Stimulated activated CD8-positive, alpha-beta memory T cell treated with anti-CD3 and anti-CD28 coated beads, Interleukin-4, amount 100 ng/mL, for 24 hours (primary cell): ENCODE measurements at regions not wholly inside any gene's neighbourhood (a gene's known extent, or its start where the extent isn't known, plus 50 kb on each side); places are given as distances from the start of the nearest gene placed in this dataset.

ENCODE experiments used
- DNase-seq: peaks from one replicate; pipeline ENCODE4 v3.0.0-alpha.2; 2020; ENCODE audit warnings: low read depth

DNA sequence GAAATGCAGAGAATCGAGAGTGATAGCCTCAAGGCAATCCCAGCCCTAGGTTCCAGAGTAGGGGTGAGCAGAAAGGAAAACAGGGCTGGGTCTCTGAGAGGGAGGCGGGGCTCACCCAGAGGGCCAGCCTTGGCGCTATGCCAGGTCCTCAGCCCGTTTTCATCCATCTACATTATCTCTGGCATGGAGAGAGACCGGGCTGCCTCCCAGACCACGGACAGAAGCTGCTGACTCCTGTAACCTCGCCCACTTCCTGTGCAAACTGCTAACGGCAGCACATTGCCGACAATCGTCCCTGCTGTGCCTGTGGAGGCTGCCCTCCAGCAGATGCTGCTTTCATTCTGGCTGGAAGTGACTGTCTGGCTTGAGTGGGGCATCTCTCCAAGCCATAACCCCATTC lies 569.1 kb downstream of the NPHP4 start:
- DNase-seq = peak; percentile 9

DNA sequence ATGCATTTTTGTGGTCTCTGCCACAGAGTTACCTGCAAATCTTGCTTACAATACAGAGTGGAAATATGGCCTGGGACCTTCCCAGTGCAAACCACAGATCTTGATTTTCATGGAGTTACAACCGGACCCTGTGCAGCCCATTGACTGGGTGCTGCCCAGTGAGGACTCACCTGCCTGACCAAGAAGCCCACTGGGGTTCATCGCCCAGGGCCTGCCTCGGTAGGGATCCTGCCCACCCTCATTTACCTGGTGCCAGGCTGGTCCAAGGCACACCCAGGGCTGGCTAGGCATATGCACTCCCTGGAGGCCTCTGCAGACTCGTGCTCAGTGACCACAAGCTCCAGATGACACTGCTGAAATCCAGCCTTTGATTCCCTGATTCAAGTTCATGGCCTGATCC lies 572.7 kb downstream of the NPHP4 start:
- DNase-seq = no peak

DNA sequence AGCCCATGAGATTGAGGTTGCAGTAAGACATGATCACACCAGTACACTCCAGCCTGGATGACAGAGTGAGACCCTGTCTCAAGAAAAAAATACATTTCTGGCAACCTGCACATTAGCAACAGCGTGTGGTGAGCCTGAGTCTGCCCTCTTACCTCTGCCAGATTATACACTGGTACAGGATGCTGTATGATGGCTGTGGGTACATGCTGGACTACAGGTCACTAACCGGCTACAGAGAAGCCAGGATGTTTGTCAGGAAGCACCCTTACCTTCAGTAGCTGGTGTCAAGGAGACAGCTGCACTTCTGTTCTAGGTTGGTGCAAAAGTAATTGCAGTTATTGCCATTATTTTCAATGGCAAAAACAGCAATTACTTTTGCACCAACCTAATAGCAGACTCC lies 575.7 kb downstream of the NPHP4 start:
- DNase-seq = no peak

DNA sequence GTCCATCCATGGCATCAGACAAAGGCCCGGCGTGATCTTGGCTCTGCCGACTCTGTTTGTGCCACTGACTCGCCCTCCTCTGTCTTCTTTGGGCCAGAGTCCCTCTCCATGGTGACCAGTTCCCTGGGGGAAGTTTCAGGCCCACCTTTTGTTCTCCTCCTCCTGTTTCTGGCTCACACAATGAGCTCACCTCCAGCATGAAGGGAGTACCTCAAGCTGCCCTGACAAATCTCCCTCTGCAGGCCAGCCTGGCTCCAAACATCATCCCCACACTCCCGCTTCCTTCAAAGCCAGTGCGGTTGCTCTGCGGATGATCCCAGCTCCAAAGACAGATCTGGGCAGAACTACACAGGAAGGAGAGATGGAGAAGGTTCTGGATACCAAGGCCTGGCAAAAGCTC lies 576.6 kb downstream of the NPHP4 start:
- DNase-seq = no peak

DNA sequence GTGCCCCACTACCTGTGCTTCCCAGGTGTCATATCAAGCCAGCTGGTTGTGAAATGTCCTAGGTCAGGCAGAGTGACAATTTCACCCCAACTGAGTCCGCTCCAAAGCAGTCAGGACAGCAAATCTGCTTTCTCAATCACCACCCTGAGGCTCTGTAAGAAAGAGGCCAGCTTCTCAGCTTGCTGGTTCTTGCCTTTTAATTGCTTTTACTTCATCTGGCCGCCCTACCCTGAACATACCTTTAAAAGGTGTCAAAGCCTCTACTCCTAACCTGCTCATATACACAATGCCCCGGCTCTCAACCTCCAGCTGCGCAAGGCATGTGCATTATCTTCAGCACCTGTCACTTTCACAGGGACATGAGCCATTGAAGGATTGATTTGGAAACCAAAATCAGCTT lies 581.6 kb downstream of the NPHP4 start:
- DNase-seq = no peak

DNA sequence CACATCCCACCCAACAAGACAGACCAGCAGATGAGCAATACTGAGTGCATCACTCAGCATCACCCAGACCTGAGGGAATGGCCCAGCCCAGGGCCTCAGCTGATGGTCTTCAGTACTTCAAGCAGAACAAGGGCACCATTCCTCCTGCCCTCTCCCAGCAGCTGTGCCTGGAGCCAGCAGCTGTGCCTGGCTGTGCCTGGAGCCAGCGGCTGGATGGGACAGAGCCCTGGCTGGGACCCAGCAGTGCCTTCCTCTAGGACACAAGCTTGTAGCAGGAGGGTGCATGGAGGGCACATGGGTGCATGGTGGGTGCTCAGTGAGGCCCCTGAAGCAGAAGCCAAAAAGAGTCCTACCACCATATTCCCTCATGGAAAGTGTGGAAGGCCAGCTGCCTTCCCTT lies 583.8 kb downstream of the NPHP4 start:
- DNase-seq = no peak

DNA sequence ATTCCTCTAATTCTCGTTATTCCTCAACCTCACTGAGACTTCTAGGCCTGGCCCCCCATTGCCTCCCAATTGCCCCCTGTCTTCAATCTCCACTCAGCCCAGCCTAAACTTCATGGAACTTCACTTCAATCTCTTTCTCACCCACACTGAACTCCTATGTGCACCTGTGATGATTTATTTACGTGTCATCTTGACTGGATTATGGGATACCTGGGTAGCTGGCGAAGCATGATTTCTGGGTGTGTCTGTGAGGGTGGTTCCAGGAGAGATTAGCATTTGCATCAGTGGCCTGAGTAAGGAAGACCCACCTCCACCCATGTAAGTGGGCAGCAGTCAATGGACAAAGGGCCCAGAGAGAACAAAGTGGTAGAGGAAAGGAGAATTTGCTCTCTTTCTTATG lies 587.0 kb downstream of the NPHP4 start:
- no peak for DNase-seq

DNA sequence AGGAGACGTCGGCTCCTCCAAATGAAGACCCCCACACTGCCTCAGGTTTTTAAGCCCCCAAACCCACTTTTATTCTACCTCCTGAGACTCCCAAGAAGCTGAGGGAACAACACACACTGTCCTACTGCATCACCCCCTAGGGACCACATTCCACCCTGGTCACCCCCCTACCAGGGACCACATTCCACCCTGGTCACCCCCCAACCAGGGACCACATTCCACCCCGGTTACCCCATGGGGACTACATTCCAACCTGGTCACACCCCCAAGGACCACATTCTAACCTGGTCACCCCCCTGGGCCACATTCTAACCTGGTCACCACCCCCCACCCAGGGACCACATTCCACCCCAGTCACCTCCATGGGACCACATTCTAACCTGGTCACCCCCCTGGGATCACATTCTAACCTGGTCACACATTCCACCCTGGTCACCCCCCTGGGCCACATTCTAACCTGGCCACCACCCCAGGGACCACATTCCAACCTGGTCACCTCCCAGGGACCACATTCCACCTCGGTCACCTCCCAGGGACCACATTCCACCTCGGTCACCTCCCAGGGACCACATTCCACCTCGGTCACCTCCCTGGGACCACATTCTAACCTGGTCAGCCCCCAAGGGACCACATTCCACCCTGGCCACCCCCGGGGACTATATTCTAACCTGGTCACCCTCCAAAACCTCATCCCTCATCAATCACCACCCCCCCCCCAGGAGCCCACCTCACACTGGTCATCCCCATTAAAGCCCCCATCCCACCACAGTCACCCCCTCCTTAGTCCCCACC lies 587.6 kb downstream of the NPHP4 start:
- no peak for DNase-seq

DNA sequence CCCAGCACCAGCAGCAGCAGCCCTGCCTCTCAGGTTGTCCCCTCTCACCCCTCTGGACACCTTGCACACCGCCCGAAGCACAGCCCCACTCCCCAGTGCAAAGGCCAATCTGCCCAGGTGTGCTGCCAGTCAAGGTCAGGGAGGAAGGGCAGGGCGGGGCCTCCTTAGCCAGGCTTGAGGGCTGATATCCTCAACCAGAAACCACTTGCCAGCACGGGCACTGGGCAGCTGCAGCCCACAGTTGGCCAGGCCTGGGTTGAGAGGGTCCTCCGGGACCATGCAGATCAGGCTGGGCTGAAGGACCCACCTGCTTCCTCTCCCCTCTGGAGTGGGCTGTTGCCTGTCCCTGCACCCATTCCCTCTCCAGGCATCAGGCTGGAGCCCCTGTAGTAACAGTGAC lies 588.3 kb downstream of the NPHP4 start:
- DNase-seq = no peak

DNA sequence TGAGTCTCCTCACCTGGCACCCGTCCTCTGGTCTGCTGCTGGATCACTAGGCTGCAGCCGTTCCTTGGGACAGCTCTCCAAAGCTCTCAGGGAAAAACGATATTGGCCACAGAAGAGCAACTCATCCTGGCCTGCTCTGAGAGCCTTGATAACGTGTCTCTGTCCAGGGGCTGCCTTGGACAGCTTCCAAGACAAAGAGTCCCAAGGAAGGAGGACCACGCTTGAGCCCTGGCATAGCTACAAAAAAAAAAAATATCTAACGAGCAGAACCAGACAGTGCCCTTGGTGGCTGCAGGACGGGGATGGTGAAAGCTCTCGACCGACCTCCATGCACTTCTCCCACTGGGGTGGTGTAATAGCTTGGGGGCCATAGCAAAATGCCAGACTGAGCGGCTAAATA lies 589.6 kb downstream of the NPHP4 start:
- no peak for DNase-seq

DNA sequence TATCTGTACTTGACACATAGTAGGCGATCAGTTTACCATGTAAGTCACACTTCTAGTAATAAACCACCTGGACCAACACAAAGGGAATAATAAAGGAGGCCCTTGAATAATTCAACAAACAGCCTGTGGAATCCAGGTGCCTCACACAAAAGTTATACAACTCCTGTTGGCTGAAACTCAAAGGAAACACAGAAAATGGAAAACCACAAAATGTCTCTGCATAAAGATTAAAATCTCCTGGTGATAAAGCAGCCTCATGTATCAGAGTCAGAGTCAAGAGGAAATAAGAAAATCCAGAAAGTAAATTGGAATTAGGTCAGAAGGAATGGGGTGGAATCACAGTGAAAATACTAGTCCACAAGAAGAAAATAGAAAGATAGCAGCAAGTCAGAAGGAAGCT lies 592.5 kb downstream of the NPHP4 start:
- DNase-seq = no peak

DNA sequence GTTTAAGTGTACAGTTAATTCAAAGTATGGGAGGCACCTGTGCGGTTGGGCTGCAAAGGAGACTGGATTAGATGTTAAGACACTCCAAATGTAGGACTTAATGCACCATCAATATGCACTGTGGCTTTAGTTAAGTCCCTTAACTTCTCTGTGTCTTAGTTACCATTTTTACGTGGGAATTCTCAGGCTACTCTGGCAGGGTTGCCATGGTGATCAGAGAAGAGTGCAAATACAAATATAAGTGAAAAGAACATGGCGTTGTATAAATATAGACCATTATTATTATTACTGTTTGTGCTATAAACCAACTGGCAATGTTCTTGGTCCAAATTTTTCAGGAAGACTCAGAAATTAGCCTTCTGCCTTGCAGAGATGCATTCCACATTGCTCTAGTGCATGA lies 595.6 kb downstream of the NPHP4 start:
- DNase-seq = no peak

DNA sequence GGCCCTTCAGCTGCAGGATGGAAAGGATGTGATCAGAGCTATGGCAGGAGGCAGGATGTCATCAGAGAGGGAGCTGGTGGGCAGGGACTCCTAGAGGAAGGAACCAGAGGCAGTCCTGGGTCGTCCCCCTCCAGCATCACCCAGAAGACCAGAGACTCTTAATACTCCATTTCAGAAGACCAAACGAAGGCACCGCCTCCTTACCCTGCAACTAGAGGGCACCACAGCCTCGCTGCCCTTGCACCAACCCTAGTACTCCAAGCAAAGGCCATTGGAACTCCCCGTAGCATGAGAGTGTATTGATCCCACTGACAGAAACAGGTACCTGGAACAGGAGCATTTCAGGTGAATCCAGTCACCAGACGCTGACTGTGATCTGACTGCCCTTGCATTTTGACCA lies 598.1 kb downstream of the NPHP4 start:
- no peak for DNase-seq

DNA sequence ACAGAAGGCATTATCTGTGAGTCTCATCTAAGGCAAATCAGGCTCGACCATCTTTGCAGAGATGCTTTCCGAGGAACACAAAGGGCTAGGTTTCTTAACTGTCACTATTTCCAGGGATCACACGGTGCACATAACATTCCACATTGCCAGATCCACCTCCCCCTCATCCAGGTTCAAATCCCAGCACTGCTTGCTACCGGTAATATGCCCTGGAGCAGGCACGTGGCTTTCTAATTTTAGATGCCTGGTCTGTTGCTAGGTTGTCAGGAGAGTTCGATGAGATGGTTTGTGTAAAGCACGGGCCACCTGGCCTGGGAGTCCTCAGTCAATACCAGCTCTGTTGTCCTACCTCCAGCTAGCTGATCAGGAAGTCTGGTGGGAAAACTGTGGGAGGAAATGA lies 598.6 kb downstream of the NPHP4 start:
- DNase-seq = no peak

DNA sequence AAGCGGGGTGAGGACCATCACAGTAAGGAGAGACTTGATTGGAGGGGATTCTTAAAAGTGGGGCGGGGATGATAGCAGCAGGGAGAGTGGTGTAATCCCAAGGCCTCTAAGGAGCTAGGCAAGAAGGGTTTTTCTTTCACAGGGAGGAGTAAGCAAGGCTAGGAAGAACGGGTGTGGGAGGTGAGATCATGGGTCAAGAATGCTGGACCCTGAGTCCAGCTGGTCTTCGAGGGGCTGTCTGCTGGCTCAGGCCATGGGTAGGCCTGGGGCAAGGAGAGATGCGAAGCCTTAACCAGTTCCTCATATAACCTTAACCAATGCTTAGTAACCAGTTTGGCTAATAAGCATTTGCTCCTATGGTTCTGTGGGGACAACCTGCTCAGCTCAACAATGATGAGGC lies 599.1 kb downstream of the NPHP4 start:
- no peak for DNase-seq

DNA sequence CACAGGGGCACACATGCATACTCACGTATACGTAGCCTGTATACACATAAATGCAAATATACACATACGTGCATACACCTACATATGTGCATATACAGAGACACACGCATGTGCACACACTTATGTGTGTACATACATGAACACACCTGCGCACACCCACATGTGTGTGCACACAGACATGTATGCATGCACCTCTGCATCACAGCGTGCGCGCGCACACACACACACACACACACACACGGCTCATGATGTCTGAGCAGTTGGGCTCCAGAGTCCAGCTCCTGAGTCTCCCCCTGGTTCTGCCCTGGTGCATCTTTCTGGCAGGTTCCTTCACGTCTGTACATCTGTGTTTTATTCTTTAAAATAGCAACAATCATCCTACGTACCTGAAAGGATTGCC lies 600.5 kb downstream of the NPHP4 start:
- no peak for DNase-seq

DNA sequence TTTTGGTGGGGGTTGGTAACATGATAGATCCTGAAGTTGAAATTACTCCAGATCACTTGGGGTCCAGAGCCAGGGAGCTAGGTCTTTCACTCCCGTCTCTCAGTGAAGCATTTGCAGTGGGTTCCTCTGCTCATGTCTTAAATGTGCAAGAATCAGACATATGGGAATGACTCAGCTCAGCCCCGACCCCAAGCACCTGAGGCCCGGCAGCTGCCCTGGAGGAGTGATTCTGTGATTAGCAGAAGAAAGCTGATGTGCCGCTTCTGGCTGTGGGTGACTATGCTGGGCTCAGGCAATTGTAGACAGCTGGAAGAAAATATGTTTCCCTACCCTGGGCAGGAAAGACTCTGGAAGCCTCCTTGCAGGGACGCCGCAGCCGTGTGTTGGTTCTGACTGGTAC lies 601.7 kb downstream of the NPHP4 start:
- DNase-seq = no peak

DNA sequence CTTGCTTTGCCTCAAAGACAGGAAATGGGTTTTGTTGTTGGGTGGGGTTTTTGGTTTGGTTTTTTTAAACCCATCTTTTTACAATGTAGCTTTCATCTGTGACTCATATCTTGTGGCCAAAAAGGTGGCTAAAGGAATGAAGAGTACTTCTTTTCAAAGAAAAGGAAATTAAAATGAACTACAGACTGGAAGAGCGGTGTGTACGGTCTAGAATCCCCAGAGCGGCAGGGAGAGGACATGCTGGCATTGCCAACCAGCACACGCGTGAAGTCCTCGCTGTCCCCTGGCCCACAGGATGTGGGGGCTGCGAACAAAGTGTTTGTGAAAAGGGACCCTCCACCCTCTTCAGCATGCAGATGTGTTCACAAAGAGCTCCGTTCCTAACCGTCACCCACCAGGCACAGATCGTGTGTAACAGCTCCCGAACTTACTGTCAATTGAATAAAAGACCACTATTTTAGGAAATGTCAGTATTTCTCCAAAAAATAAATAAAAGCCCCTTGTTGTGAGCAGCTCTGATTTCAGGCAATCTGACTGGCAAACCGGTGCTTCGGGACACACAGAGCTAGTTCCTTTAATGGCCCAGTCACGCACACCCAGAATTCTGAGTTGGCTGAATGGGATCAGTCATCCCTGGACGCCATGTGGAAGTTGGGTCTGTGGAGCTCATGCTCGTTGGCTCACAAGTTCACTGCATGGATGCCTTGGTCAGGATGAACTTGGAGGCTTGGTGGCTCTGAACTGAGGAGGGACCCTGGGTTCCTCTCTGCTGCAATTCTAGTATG lies 602.9 kb downstream of the NPHP4 start:
- no peak for DNase-seq

DNA sequence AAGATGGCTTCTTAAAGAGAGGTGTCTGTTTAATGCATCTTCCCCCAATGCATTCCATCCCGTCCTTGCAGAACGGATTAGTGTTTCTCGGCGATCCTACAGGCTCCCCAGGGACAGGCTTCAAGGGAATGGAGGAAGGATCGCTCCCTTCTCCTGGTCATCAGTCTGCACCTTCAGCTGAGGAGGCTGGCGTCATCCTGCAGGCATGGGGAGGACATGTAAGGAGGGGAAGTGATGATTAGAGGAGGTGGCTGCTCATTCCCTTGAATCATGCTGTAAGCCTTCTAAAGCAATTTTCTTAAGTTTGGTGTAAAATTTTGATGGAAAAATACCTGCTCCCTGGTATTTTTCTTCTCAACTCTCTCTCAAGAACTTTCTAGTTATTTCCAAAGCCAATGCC lies 603.6 kb downstream of the NPHP4 start:
- no peak for DNase-seq

DNA sequence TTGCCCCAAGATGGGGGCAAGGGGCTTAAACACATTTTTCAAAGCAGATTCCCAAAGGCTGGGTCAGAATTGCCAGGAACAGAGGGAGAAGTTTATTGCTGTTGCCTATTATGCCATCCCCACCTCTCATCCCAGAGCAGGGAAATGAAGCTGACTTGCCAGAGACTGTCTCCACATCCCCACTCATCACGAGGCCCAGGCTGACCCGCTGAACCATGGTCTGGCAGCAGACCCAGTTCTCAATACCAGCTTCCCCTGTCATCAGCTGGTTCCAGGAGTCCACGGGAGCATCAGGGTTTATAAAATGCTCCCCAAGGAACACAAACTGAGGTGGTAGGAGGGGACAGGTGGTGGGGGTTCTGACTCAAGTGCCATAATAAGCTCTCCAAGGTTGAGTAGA lies 605.9 kb downstream of the NPHP4 start:
- DNase-seq = no peak

DNA sequence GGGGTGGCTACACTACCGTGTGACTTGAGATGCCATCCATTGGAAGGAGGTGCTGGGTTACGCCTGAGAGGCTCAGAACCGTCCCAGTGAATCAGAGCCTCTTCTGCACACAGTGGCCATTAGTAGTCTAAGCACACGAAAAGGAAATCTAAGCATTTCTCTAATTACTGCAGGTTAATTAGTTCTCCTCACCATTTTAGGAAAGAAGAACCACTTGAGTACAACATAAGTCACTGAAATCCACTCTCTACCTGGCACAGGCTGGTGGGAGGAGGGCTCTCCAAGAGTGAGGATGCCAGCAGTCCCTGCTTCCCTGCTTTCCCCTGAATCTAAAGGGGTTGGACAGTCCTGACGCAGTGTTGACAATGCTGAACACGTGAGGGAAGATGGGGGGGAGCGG lies 606.3 kb downstream of the NPHP4 start:
- DNase-seq = no peak

DNA sequence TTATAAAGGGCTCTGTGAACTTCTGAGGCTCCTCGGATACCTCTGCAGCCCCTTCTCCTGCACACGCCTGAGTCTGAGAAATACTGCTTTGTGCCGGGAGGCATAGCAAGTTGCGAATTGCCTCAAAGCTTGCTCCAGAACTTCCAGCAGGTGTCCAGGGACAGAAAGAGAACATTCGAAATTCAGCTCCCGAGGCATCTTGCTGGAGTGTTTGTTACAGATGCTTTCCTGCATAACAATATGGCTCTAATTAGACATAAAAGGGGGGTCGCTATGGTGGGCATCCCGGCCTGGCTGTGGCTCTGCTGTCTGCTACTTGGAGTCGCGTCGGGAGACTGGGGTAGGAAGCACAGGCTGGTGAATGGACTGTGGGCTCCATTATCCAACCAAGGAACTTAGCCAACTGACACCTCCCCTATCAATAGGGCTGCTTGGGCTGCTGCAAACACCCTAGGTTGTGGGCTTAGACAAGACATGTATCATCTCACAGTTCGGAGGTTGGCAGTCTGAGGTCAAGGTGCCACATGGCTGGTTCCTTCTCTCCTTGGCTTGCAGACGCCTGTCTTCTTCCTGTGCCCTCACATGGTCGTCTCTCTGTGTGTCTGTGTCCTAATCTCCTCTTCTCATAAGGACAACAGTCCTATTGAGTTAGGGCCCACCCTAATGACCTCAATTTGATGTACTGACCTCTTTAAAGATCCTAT lies 607.0 kb downstream of the NPHP4 start:
- DNase-seq = no peak

DNA sequence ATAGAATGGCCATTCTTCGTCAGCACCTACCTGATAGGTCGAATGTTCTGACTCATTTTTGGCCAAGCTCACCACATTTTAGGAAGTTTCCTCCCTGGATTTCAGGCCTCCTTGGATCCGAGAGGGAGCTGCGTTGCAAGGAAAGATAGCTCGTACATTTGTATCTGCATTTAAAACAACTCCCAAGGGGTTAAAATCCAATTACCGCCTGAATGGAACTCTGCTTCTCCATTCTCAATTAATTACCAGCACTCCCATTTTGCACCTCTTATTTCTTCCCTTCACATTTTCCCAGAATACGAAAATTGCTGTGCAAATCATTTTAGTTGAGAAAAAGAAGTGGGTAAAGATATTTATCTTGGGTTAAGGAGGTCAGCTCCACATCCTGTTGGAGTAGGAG lies 610.7 kb downstream of the NPHP4 start:
- no peak for DNase-seq
